HG03064 (cell line): ENCODE measurements at regions not wholly inside any gene's neighbourhood (a gene's known extent, or its start where the extent isn't known, plus 50 kb on each side); places are given as distances from the start of the nearest gene placed in this dataset.
"Not testable (repeated sequence)": the region's sequence is repeated elsewhere in the genome, so short reads cannot be mapped to it uniquely, and the experiment has no call there.

Experiments
- ATAC-seq: cut with Tn5 transposase; IDR thresholded peaks from one replicate; pipeline ENCODE4 v1.9.1; 2021; ENCODE audit warnings: low read depth; ENCODE audit not compliant: unreplicated experiment

DNA sequence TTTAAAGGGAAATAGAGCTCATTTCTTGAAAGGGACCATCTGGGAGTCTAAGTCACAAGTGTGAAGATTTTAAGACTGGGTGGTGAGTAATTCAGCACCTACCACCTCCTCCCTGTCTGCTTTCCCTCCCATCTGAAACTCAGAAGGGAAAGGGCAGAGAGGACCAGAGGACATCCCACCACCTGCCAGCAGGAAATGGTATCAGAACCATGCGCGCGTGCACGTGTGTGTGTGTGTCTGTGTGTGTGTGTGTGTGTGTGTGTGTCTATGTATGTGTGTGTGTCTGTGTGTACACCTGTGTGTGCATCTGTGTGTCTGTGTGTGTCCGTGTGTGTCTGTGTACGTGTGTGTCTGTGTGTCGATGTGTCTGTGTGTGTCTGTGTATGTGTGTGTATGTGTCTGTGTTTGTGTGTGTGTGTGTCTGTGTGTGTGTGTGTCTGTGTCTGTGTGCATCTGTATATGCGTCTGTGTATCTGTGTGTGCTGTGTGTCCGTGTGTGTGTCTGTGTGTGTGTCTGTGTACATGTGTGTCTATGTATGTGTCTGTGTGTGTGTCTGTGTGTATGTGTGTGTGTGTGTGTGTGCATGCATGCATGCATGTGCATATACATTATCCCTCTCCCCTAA is 76.8 kb downstream of the ZFP36L2 start:
- ATAC-seq: no peak

DNA sequence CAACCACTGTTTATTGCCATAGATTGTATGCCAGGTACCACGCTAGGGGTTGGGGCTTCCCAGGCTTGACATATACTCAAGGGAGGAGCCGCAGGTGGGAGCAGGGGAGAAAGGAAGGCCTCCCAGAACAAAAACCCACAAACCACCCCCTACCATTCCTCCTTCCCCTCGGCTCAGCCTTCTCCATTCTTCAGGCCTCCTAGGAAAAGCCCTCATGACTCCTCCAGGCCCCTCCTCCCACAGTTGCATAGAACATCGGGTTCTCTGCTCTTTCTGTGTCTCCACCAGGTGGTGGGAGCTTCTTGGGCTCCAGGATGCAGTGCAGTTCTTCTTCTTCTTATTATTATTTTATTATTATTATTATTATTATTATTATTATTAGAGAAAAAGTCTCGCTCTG is 80.3 kb downstream of the ZFP36L2 start:
- ATAC-seq: no peak

DNA sequence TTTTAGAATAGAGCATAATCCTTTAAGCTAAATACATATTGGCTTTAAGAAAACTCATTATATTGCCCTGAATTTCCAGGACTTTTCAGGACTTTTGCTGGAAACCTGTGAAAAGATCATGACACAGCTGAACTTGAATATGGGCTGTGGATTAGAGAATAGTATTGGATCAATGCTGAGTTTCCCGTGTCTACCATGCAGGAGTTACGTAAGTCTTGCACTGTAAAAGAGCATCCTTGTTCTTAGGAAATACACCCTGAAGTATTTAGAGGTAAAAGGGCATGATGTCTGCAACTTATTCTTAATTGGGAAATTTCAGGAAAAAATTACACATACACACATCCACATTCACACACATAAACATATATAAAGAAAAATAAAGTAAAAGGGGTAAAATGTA is 82.1 kb downstream of the ZFP36L2 start:
- no peak for ATAC-seq

DNA sequence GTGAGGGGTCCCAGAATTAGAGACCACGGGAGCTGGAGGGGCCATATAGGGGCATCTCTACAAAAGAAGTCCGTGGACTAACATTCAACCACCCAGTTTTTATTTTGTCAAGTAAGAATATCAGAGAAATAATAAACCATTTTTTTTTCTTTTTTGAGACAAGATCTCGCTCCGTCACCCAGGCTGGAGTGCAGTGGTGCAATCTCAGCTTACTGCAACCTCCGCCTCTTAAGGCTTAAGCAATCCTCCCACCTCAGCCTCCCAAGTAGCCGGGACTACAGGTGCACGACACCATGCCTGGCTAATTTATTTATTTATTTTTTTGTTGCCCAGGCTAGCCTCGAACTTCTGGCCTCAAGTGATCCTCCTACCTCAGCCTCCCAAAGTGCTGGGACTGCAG is 82.7 kb downstream of the ZFP36L2 start:
- ATAC-seq: no peak

DNA sequence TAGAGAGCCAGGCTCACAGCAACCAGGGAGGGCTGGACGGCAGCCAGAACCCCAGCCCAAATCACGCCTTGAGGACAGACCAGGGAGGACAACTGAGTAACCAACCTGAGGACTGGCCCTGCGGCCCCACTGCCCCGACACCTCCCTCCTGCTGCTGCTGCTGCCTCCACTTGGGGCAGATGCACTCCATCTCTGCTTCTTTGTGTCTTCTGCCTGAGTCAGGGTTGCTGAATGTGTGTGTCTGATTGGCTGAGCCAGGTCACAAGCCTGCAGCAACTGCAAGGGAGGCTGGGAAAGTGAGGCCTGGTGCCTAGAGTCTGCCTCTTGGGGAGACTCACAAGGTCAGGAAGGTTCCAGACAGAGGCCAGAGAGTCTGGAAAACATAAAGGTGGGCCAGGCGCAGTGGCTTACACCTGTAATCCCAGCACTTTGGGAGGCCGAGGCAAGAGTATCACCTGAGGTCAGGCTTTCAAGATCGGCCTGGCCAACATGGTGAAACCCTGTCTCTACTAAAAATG is 83.4 kb downstream of the ZFP36L2 start:
- no peak for ATAC-seq

DNA sequence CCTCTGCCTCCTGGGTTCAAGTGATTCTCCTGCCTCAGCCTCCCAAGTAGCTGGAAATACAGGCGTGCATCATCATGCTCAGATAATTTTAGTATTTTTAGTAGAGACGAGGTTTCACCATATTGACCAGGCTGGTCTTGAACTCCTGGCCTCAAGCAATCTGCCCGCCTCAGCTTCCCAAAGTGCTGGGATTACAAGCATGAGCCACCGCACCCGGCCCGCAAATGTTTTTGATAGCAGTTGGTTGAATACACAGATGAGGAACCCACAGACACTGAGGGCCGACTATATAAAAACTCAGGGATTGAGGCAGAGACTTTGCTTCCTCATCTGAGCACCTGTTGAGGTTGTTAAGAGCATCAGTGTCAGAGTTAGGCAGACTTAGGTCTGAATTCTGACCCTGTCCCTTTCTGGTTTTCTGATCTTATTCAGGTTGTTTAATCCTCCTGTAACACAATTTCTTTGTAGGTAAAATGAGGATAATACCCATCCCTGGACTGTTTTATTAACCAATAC is 84.7 kb downstream of the ZFP36L2 start:
- ATAC-seq: not testable (repeated sequence)

DNA sequence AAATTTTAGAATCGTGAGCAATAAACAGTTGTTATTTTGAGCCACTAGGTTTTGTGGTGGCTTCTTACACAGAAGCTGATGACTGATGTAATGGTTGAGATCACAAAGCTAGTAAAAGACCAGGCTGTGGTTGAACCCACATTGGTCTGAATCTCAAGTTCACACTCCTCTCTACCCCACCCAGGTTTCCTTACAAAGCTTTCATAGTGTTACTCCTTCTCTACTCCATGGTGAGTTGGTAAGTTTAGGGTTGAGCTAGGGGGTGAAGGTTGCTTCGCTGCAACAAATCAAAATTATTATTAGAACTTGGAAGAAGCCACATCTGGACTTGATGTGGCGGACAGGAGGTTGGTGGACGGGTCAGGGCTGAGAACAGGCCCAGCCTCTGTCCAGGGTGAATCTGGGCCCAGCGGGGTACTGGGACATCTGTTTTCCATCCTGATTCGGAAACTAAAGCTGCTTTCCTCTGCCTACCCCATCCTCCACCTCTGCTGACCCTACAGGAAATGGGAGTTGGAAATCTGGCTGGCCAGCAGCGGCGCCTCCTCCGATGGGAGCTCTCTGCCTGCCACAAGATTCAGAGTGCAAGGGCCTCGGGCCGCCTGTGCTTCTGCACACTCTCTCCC is 86.3 kb downstream of the ZFP36L2 start:
- ATAC-seq: no peak

DNA sequence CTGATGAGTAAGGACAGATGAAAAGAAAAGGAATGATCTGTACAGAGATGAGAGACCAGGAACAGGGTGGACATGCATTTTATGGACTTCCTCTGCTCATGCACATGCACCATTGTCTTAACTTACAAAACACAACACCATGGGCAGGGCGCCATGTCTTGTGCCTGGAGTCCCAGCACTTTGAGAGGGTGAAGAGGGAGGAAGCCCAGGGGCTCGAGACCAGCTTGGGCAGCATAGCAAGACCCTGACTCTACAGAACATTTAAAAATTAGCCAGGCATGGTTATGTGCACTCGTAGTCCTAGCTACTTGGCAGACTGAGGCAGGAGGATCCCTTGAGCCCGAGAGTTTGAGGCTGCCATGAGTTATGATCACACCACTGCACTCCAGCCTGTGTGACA is 86.9 kb downstream of the ZFP36L2 start:
- no peak for ATAC-seq

DNA sequence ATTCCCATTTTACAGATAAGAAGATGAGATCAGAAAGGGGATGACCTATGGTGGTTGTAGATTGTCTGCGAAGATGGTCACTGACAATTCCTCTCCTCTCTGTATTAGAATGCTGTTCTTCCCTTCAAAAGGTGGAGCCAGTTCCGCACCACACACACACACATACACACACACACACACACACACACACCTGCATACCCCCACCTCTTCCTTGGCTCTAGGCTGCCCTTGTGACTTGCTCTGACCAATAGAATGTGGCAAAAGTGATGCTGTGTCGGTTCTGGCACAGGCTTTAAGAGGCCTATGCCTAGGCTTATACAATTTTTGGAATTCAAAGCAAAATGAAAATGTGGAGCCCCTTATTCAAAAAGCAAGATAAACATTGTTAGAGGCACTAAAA is 88.0 kb downstream of the ZFP36L2 start:
- ATAC-seq: no peak

DNA sequence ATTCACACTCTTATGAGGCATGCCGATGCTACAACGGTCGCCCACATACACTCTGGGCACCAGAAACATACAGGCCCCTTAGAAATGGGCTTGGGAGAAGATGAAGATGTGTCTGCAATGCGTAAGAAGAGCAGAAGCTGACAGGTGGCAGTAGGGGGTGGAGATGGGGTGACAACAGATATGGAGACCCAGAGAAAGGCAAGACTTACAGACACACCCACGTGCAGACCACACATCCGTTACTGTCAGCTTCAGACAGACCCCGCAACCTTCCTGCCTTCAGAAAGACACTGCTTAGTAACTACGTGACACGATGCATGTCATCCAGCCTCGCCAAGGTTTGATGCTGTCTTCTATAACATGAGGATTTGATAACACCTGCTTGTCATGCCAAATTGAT is 89.5 kb downstream of the ZFP36L2 start:
- no peak for ATAC-seq

DNA sequence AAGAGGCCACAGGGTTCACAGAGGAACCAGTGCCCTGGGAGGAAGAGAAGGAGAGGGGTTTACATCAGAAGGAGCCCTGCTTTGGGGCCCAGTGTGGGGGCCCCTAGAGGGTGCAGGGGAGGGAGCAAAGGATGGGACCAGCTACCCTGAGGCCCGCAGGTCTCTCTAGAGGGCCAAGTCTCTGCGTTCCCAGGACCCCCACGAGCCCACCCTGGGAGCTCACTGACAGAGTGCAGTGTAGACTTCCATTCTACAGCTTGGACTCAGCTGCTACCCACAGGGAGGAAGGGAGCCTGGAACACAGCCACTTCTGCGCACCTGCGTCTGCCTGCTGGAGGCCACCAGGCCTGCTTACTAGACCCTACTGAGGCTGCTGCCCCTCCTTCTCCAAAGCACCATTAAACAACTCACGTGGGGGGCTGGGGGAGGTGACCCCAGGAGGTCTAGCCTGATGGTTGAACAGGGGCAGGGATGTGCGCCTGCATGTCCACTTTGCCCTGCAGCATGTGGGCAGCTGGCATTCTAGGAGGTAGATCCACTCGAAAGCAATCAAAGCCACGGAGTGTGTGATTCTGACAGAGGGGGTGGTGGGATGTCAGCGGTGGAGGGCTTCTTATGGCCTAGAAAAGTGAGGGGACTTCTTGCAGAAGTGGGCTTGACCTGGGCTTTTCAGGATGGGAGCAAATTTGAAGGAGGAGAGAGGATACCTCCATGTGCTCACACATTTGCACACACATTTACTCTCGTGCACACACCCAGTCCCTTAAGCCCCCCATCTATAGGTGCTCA is 90.2 kb downstream of the ZFP36L2 start:
- ATAC-seq: no peak

DNA sequence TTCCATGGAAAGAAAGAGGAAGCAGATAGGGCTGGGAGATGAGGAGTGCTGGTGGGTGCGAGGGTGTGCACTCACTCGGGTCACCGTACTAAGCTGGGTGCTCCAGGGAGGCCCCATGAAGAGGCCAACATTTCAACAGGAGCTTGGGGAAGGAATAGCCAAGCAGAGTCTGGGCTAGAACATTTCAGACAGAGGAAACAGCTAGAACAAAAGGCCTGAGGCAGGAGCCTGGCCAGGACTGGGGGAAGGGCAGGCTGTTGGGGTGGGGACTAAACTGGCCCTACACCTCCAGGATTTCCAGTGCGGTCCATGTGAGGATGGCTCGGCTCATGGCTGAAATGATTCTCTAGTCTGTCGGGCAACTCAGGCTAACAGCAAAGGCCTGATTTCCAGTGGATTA is 90.8 kb downstream of the ZFP36L2 start:
- no peak for ATAC-seq

DNA sequence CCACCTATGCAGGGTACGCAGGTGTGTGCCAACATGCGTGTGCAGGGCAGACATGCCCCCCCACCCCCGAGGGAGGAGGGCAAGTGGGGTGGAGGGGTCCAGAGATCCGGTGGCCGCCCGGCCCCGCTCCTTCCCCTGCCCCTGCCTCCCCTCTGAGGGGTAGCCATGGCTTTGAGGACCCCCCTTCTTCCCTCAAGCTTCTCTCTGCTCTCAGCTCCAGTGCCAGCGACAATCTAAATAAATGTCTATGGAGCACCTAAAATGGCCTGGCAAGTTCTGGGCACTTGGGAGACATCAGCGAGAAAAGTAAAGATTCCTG is 91.9 kb downstream of the ZFP36L2 start:
- no peak for ATAC-seq

DNA sequence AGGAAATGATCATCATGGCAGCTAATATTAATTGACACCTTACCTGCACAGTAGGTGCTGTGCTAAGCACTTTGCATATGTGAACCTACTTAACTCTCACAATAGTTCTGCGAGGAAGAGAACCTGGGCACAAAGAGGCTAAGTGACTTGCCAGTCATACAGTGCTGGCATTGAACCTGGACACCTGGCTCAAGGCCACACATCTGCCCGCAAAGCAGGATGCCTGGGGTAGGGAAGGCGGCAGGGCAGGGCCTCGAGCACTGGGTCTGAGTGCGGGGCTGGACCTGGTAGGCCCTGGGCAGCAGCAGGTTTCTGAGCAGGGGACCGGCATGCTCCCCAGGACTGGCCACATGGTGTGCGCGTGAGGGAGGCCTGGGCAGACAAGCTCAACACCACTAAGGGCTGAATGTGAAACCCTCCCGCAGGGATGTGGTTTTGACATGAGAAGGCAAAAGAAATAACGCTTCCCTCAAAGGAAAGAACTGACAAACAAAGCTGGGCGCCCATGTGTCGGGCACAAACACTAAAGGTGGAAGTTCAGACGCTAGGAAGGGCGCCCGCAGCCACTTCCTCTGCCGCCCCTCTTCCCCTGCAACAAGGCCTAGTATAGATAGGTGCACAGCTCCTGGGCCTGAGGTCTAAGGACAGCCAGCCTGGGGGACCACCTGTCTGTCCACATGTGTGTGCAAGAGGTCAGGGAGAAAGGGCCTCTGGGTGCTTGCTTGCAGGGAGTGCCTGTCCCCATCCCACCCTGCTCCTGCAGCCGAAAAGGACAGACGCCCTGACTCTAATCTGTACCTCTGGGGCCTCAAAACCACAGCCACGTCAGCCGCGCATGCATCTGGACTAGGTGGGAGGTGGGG is 92.5 kb downstream of the ZFP36L2 start:
- ATAC-seq: no peak

DNA sequence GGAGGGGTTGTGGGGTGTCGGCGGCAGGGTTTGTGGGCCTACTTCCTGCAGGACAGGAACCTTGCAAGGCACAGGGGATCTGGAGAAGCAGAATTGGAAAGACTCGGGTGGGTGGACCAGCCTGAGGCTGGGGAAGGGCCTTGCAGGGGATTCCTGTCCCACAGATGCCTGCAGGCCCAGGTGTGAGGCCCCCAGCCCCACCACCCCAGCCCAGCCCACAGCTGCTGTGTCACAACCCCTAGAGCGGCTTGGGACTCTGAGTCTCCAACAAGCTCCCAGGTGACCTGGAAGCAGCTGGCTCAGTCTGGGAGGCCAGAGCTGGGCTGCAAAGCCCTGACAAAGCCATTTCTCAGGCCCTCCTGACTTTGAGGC is 93.1 kb downstream of the ZFP36L2 start:
- ATAC-seq: no peak

DNA sequence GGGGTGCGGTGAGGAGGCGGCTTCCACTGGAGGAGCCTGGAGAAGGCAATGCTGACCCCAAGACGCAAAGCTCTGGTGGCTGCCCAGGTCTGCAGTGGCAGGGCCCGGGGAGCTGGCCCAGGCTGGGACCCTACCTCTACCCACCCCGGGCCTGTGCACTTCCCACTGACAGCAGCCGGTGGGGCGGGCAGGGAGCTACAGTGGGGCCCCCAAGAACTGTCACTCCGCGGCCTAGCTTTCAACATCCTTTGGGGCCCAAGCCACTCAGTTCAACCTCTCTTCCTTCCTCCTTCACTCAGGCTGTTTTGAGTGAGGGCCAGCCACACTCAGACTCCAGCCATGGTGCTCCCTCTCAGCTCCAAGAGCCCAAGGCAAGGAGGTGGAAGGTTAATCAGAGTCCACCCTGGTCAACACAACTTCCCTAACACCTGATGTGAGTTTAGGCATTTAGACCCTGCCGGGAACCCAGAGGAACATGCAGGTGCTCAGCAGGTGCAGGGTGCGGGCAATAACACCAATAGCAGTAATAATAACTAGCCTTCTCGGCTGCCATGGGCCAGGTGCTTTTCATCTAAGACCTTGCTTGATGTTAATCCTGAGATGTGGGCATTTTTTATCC is 93.6 kb downstream of the ZFP36L2 start:
- no peak for ATAC-seq

DNA sequence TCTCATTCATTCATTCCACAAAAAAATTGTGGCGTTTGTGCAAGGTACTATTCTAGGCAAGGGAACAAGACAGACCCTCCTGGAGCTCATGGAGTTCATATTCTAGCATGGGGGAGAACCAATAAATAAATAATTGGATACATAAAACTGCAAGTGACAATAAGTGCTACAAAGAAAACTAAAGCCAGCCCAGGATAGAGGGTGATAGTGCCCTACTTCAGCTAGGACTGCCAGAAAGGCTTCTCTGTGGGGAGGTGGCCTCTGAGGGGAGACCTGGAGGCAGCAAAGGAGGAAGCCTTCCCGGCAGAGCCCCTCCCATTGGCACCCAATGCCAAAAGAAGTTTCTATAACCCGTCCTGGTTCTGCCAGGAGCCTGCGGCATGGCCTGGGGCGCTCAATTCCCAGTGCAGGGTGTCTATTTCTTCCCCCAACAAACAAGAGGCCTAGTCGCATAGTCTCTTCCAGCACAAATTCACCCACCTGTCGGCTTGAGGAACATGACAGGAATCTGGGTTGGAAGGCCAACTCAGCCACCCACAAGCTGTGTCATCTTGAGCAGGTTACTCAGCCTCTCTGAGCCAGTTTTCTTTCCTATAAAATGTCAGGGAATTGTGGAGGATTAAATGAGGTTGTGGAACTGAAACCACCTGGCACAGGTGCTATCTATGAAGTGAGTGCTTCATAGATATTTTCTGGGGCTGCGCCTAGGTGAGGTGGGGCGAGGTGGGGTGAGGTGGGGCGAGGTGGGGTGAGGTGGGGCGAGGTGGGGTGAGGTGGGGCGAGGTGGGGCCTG is 94.3 kb downstream of the ZFP36L2 start:
- ATAC-seq: no peak

DNA sequence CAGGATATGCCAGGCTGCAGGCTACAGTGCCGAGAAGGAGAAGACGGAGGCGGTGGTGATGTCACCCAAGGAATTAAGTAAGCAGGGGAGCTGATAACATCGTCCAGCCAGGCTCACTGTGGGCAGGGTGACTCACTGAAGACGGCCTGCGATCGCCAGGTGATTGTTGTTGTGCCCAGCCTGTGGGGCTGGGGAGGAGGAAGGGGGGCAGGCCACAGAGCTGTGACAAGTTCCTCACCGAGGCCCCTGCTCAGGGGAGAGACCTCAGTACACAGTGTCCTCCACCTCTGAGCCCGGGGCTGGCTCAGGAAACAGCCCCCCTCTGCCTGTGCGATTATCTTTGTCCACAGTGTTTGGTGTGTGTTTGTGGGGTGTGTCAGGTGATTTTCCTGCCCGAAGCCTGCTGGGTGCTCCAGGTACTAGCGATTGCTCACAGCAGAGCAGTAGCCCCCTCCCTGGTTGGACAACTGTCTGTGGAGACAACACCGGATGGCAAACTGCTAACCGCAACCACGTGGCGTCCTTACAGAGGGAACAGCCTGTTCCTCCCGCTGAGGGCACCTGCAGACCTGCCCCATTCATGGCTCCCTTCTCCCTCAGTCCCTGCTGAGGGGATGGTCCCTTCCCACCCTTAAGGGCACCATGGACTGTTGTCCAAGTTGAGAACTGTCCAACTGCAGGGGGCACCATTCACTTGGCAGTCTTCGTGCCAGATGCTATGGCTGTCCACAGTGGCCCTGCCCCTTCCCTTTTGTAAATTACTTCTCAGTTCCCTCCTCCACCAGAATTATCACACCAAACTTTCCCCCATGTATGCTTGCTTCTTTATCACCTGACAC is 95.1 kb downstream of the ZFP36L2 start:
- no peak for ATAC-seq

DNA sequence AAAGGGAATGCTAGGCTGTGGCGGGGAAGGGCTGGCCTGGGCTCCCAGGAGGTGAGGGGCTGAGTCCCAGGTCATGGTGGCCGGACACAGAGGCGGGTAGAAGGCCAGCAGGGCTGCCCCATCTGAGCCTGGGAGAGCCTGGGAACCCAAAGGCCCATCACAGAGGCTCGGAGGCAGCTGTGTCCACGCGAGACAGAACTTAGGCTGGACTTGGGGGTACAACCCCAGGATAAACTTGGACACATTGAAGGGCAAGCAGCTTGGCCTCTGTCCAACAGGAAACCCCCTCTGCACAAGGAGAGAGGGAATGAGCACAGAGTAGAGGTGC is 95.9 kb downstream of the ZFP36L2 start:
- no peak for ATAC-seq
